Cardiac fibroblast (primary cell): ENCODE measurements at regions not wholly inside any gene's neighbourhood (a gene's known extent, or its start where the extent isn't known, plus 50 kb on each side); places are given as distances from the start of the nearest gene placed in this dataset.
A peak's percentile ranks its signal among the peaks of the same experiment; 100 is the strongest.

Source experiments
- DNase-seq, 2 donors: peaks; one replicate each; pipeline versions ENCODE4 v3.0.0 to v3.0.0-alpha.2; 2010; ENCODE audit warnings: low read depth in 2 of 2
- H3K4me3 ChIP-seq, 2 donors: replicated peaks in 1 of 2; 1 replicate in 1 of 2; 2 replicates in 1 of 2; pipeline ENCODE4 v1.5.1; 2011; ENCODE audit warnings: low read depth in 2 of 2, low read length in 2 of 2, mild to moderate bottlenecking in 2 of 2, moderate library complexity in 1 of 2
- CTCF ChIP-seq: IDR thresholded peaks from one replicate; pipeline ENCODE4 v1.5.1; 2011; ENCODE audit warnings: low read depth, mild to moderate bottlenecking, low read length, inconsistent platforms

GRCh38 chr11:15327786-15328231 is 213.1 kb downstream of the INSC start:
- H3K4me3 ChIP-seq = no peak overlapping the region
- peak; percentile 44 to 48 for DNase-seq
- TF ChIP-seq CTCF = peak; percentile 54

- TF ChIP-seq CTCF = no peak
Observed at GRCh38 chr11:15333407-15333806, 218.7 kb downstream of the INSC start.

GRCh38 chr11:15334766-15335165 is 220.0 kb downstream of the INSC start:
- no peak for TF ChIP-seq CTCF
- no peak overlapping the region for H3K4me3 ChIP-seq
- no peak for DNase-seq

More at GRCh38 chr11:15333407-15333806, 218.7 kb downstream of the INSC start:
- no peak for DNase-seq
- no peak overlapping the region for H3K4me3 ChIP-seq

GRCh38 chr11:15336021-15336420 is 221.3 kb downstream of the INSC start:
- no peak for TF ChIP-seq CTCF
- no peak for DNase-seq
- no peak overlapping the region for H3K4me3 ChIP-seq

GRCh38 chr11:15339302-15339701 is 224.6 kb downstream of the INSC start:
- DNase-seq = no peak
- H3K4me3 ChIP-seq = no peak overlapping the region
- TF ChIP-seq CTCF = no peak

- no peak for TF ChIP-seq CTCF
- no peak overlapping the region for H3K4me3 ChIP-seq
- DNase-seq = no peak
Observed at GRCh38 chr11:15341587-15341986, 226.9 kb downstream of the INSC start.

- H3K4me3 ChIP-seq = no peak overlapping the region
- DNase-seq = no peak
- TF ChIP-seq CTCF = no peak
Observed at GRCh38 chr11:15342163-15342562, 227.4 kb downstream of the INSC start.
